ENCODE measurements at regions not wholly inside any gene's neighbourhood (a gene's known extent, or its start where the extent isn't known, plus 50 kb on each side); places are given as distances from the start of the nearest gene placed in this dataset.
"Not testable (repeated sequence)": the region's sequence is repeated elsewhere in the genome, so short reads cannot be mapped to it uniquely, and the experiment has no call there.

GRCh38 chr15:62666046-62666445 is 376.5 kb upstream of the TPM1 start:
- TF ChIP-seq CTCF (conservative IDR thresholded peaks at IDR 0.05; ENCODE audit: low read depth, low read length): no peak
- no peak overlapping the region for H3K4me3 ChIP-seq (ENCODE audit: low read depth, low read length)
- no peak for DNase-seq (ENCODE audit: low read depth)

GRCh38 chr15:62672268-62672667 is 370.3 kb upstream of the TPM1 start:
- no peak for TF ChIP-seq CTCF (conservative IDR thresholded peaks at IDR 0.05; ENCODE audit: low read depth, low read length)
- no peak overlapping the region for H3K4me3 ChIP-seq (ENCODE audit: low read depth, low read length)
- no peak for DNase-seq (ENCODE audit: low read depth)

- H3K4me3 ChIP-seq (ENCODE audit: low read depth, low read length): no peak overlapping the region
- no peak for TF ChIP-seq CTCF (conservative IDR thresholded peaks at IDR 0.05; ENCODE audit: low read depth, low read length)
- DNase-seq (ENCODE audit: low read depth): no peak
These were observed 365.7 kb upstream of the TPM1 start for GRCh38 chr15:62676891-62677290.

GRCh38 chr15:62681939-62682896 is 360.3 kb upstream of the TPM1 start:
- H3K4me3 ChIP-seq (ENCODE audit: low read depth, low read length): no peak overlapping the region
- TF ChIP-seq CTCF (conservative IDR thresholded peaks at IDR 0.05; ENCODE audit: low read depth, low read length): no peak

GRCh38 chr15:62683192-62683591 is 359.4 kb upstream of the TPM1 start:
- not testable (repeated sequence) for H3K4me3 ChIP-seq (ENCODE audit: low read depth, low read length); DNase-seq (ENCODE audit: low read depth)

More at GRCh38 chr15:62681939-62682896, 360.3 kb upstream of the TPM1 start:
- no peak for DNase-seq (ENCODE audit: low read depth)

- TF ChIP-seq CTCF (conservative IDR thresholded peaks at IDR 0.05; ENCODE audit: low read depth, low read length): no peak
- no peak for DNase-seq (ENCODE audit: low read depth)
- H3K4me3 ChIP-seq (ENCODE audit: low read depth, low read length): no peak overlapping the region
These were observed 358.3 kb upstream of the TPM1 start for GRCh38 chr15:62684123-62684808.

GRCh38 chr15:62691008-62691407 is 351.5 kb upstream of the TPM1 start:
- no peak overlapping the region for H3K4me3 ChIP-seq (ENCODE audit: low read depth, low read length)
- no peak for TF ChIP-seq CTCF (conservative IDR thresholded peaks at IDR 0.05; ENCODE audit: low read depth, low read length)
- no peak for DNase-seq (ENCODE audit: low read depth)

Measured in epithelial cell of proximal tubule (primary cell).